Dendritic cell treated with granulocyte-macrophage colony-stimulating factor and Interleukin-4, amounts not matched to agents 40 ng/mL and 50 ng/mL, for 4 days (primary cell): ENCODE measurements at regions not wholly inside any gene's neighbourhood (a gene's known extent, or its start where the extent isn't known, plus 50 kb on each side); places are given as distances from the start of the nearest gene placed in this dataset.
"Not testable (repeated sequence)": the region's sequence is repeated elsewhere in the genome, so short reads cannot be mapped to it uniquely, and the experiment has no call there.

Experiments used
- H3K27ac Mint-ChIP-seq: one replicate; pipeline ENCODE4 v1.8.0; 2022; ENCODE audit warnings: mild to moderate bottlenecking, mixed read lengths
- H3K27me3 Mint-ChIP-seq: one replicate; pipeline ENCODE4 v1.8.0; 2022; ENCODE audit warnings: mild to moderate bottlenecking, mixed read lengths
- H3K36me3 Mint-ChIP-seq: one replicate; pipeline ENCODE4 v1.8.0; 2022; ENCODE audit warnings: low read depth, mixed read lengths
- H3K4me1 Mint-ChIP-seq: one replicate; pipeline ENCODE4 v1.8.0; 2022; ENCODE audit warnings: low read depth, mixed read lengths
- H3K4me3 Mint-ChIP-seq: one replicate; pipeline ENCODE4 v1.8.0; 2022; ENCODE audit warnings: mild to moderate bottlenecking, moderate library complexity, mixed read lengths
- H3K9me3 Mint-ChIP-seq: one replicate; pipeline ENCODE4 v1.8.0; 2022; ENCODE audit warnings: mixed read lengths
- intact Hi-C: fragments of 100-400 bp; cut with micrococcal nuclease; formaldehyde crosslinking; loops from one replicate; pipeline ENCODE4 v1.15.0; 2022

DNA sequence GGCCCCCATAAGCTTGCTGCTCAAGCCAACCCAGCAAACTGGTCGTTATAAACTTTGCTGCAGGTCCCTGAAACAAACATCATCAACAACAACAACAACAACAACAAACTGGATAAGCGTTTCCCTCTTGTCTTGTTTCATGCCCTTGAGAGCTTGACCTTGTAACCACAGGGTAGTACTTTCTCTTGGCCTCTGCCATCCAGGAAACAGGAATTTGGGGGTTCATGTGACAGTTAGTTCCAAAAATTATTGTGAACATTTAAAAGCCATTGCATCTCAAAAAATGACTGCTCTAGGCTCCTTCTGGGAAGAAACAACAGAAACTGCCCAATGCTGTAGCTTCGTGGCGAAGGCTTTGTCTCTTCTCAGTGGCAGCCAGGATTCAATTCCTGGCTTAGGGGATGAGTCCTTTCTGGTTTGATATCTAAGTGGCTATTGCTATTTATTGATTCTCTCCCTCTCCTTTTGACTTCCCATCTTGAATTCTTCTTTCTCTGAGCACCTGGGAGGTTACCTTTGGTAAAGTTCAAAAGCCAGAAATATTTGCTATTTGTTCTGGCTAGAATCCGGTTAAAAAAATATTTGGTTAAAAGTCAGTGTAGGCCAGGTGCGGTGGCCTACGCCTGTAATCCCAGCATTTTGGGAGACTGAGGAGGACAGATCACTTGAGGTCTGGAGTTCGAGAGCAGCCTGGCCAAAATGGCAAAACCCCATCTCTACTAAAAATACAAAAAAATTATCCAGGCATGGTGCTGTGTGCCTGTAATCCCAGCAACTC is 52.0 kb upstream of the CPM start:
- peaks cover 16% of the 10 kb centered on the region for H3K9me3 Mint-ChIP-seq
- H3K27me3 Mint-ChIP-seq: no peaks in the 10 kb centered on the region
- no peak overlapping the region for H3K4me3 Mint-ChIP-seq
- intact Hi-C loops: no loop called here
- H3K4me1 Mint-ChIP-seq: no peaks in the 10 kb centered on the region
- no peaks in the 10 kb centered on the region for H3K36me3 Mint-ChIP-seq
- no peak overlapping the region for H3K27ac Mint-ChIP-seq

GRCh38 chr12:68997526-68997925 is 64.6 kb upstream of the CPM start:
- peak overlapping the region; percentile 75 for H3K27ac Mint-ChIP-seq
- H3K9me3 Mint-ChIP-seq: peaks cover 21% of the 10 kb centered on the region
- H3K27me3 Mint-ChIP-seq, H3K36me3 Mint-ChIP-seq, H3K4me3 Mint-ChIP-seq, intact Hi-C loops: not testable (repeated sequence)
- H3K4me1 Mint-ChIP-seq: peaks cover 15% of the 10 kb centered on the region

DNA sequence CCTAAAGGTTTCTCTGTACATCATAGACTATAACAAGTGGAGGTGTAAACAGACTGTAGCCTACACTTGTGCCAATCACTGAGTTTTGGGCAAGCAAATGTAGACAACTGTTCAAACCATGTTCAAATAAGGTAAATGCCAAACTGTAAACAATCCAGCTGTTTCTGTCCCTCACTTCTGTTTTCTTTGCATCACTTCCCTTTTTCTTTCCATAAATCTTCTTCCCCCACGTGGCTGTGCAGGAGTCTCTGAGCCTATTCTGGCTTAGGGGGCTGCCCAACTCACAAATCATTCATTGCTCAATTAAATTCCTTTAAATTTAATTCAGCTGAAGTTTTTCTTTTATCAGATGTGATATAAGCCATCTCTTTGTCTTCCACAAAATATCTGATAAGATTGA is 65.1 kb upstream of the CPM start:
- Mint-ChIP-seq H3K36me3 (peaks cover 6% of the 10 kb centered on the region), H3K27me3 (no peaks in the 10 kb centered on the region), H3K4me3 (no peak overlapping the region), H3K4me1 (peaks cover 15% of the 10 kb centered on the region), H3K27ac (peak overlapping the region; percentile 75), H3K9me3 (peaks cover 21% of the 10 kb centered on the region)
- intact Hi-C loops: no loop called here

DNA sequence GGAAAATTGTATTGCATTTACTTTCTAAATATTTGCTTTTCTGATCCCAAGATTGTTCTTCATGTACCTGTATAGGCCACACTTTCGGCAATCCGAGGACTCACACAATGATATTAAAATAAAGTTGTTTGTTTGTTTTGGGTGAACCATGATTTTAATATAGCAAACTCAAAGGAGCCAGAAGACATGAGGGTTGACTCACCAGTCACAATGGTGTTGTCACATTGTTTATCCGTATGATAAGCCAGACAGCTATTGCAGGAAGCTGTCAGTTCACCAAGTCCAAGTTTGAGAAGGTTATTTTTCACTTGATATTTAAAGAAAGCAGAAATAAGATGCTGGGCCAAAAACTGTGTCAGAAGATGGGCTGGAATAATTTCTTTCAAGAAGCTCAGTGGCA is 67.1 kb upstream of the CPM start:
- intact Hi-C loops: no loop called here
- Mint-ChIP-seq H3K9me3 (peaks cover 21% of the 10 kb centered on the region), H3K4me3 (no peak overlapping the region), H3K36me3 (peaks cover 6% of the 10 kb centered on the region), H3K27me3 (no peaks in the 10 kb centered on the region), H3K4me1 (peaks cover 15% of the 10 kb centered on the region), H3K27ac (no peak overlapping the region)

GRCh38 chr12:69000540-69001243 is 67.7 kb upstream of the CPM start:
- Mint-ChIP-seq H3K4me3 (no peak overlapping the region), H3K9me3 (peaks cover 21% of the 10 kb centered on the region), H3K4me1 (peaks cover 22% of the 10 kb centered on the region), H3K27ac (no peak overlapping the region), H3K27me3 (no peaks in the 10 kb centered on the region), H3K36me3 (peaks cover 6% of the 10 kb centered on the region)
- intact Hi-C loops: no loop called here

GRCh38 chr12:69001251-69001650 is 68.3 kb upstream of the CPM start:
- Mint-ChIP-seq H3K4me3 (no peak overlapping the region), H3K9me3 (peaks cover 21% of the 10 kb centered on the region), H3K27ac (no peak overlapping the region), H3K4me1 (peaks cover 27% of the 10 kb centered on the region), H3K36me3 (peaks cover 6% of the 10 kb centered on the region), H3K27me3 (no peaks in the 10 kb centered on the region)
- intact Hi-C loops: no loop called here

- Mint-ChIP-seq H3K4me3 (no peak overlapping the region), H3K27me3 (no peaks in the 10 kb centered on the region), H3K9me3 (peaks cover 12% of the 10 kb centered on the region), H3K36me3 (no peaks in the 10 kb centered on the region), H3K4me1 (peaks cover 32% of the 10 kb centered on the region), H3K27ac (no peak overlapping the region)
- intact Hi-C loops: no loop called here
Observed at GRCh38 chr12:69002969-69003368, 70.0 kb upstream of the CPM start.

DNA sequence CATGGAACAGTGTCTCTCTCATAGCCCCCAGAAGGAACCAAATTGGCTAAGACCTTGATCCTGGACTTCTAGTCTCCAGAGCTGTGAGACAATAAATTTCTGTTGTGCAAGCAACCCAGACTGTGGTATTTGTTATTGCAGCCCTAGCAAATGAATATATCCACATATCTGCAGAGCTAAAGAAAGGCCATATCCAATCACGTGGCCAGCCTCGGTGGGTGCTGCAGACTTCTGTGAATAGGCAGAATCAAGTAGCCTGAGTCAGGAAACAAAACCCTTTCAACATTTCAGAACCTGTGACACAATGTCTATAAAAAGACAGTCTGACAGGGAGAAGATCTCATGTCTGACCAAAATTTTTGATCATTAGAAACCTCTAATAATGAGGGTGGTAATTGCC is 71.0 kb upstream of the CPM start:
- intact Hi-C loops: no loop called here
- H3K27ac Mint-ChIP-seq: no peak overlapping the region
- H3K9me3 Mint-ChIP-seq: peaks cover 12% of the 10 kb centered on the region
- H3K36me3 Mint-ChIP-seq: no peaks in the 10 kb centered on the region
- H3K4me1 Mint-ChIP-seq: peaks cover 36% of the 10 kb centered on the region
- H3K27me3 Mint-ChIP-seq: no peaks in the 10 kb centered on the region
- H3K4me3 Mint-ChIP-seq: no peak overlapping the region

- H3K27me3 Mint-ChIP-seq: no peaks in the 10 kb centered on the region
- intact Hi-C loops: loop anchor here (2.0 to 5.0 kb wide), 3 partner anchors 35 to 74 kb away; partner anchors contain the start of gene CPM
- H3K36me3 Mint-ChIP-seq: no peaks in the 10 kb centered on the region
- H3K4me3 Mint-ChIP-seq: peak overlapping the region; percentile 64
- no peaks in the 10 kb centered on the region for H3K9me3 Mint-ChIP-seq
- peak overlapping the region; percentile 93 for H3K27ac Mint-ChIP-seq
- peaks cover 48% of the 10 kb centered on the region for H3K4me1 Mint-ChIP-seq
Observed at GRCh38 chr12:69007101-69007854, 74.3 kb upstream of the CPM start.

- H3K4me3 Mint-ChIP-seq: peak overlapping the region; percentile 64
- intact Hi-C loops: loop anchor here (2.0 to 5.0 kb wide), 3 partner anchors 34 to 75 kb away; partner anchors contain the start of gene CPM
- no peaks in the 10 kb centered on the region for H3K9me3 Mint-ChIP-seq
- H3K27me3 Mint-ChIP-seq: no peaks in the 10 kb centered on the region
- peaks cover 48% of the 10 kb centered on the region for H3K4me1 Mint-ChIP-seq
- no peaks in the 10 kb centered on the region for H3K36me3 Mint-ChIP-seq
- H3K27ac Mint-ChIP-seq: peak overlapping the region; percentile 93
Observed at GRCh38 chr12:69007855-69008351, 74.9 kb upstream of the CPM start.

DNA sequence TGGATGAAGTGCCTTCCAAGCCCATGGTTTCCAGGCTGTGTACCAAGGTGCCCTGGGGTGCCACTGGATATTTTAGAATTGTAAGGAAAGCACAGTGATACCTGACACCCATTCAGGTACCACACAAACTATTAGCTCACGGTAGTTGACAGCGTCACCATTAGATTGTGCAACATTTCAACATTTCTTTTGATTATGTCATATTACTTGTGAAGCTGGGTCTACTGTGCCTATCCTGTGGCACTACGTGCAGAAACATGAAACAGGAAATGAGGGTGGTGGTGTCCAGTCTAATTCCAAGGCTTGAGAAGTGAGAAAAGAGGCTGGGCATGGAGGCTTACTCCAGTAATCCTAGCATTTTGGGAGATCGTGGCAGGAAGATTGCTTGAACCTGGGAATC is 75.5 kb upstream of the CPM start:
- no peaks in the 10 kb centered on the region for H3K36me3 Mint-ChIP-seq
- no peaks in the 10 kb centered on the region for H3K9me3 Mint-ChIP-seq
- H3K4me1 Mint-ChIP-seq: peaks cover 48% of the 10 kb centered on the region
- intact Hi-C loops: loop anchor here (5.0 kb wide), 1 partner anchor 34 kb away; no protein-coding TSS in a partner anchor
- H3K4me3 Mint-ChIP-seq: no peak overlapping the region
- no peaks in the 10 kb centered on the region for H3K27me3 Mint-ChIP-seq
- peak overlapping the region; percentile 93 for H3K27ac Mint-ChIP-seq

DNA sequence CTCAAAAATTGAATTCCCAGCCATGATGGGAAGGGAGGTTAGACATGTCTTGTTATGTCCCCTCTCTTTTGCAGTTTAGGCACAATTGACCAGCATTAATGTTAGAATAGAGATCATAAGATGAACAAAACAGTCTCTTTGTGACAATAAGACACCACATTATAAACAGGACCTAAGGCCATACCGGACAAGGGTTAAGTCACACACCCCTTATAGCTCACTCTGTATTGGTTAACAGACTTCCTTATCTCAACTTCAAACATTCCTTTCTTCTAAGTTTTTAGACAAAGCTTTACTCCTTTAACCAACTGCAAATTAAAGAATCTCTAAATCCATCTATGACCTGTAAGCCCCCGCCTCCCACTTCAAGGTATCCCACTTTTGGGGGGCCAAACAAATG is 81.1 kb upstream of the CPM start:
- H3K27ac Mint-ChIP-seq: no peak overlapping the region
- no peaks in the 10 kb centered on the region for H3K36me3 Mint-ChIP-seq
- peaks cover 11% of the 10 kb centered on the region for H3K4me1 Mint-ChIP-seq
- H3K9me3 Mint-ChIP-seq: no peaks in the 10 kb centered on the region
- no peak overlapping the region for H3K4me3 Mint-ChIP-seq
- intact Hi-C loops: no loop called here
- peaks cover 2% of the 10 kb centered on the region for H3K27me3 Mint-ChIP-seq

DNA sequence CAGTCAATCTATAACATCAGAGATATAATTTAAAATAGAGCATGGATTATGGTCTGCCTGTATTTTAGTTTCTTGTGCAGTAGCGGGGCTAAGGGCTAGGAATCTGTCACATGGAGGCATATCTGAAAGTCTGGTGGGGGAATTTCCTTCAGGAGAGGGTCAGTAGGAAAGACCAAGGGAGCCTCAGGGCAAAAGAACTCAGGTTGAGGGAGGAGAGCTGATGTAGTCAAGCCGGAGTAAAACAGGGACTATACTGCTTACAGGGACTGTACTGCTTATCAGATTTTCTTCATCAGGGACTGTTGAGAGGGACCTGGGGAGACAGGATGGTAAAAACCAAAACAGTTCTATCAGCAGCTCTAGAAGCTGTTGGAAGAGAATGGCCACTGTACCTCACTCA is 82.0 kb upstream of the CPM start:
- no peak overlapping the region for H3K27ac Mint-ChIP-seq
- peaks cover 2% of the 10 kb centered on the region for H3K27me3 Mint-ChIP-seq
- H3K4me1 Mint-ChIP-seq: peaks cover under 1% of the 10 kb centered on the region
- no peak overlapping the region for H3K4me3 Mint-ChIP-seq
- H3K36me3 Mint-ChIP-seq: no peaks in the 10 kb centered on the region
- H3K9me3 Mint-ChIP-seq: no peaks in the 10 kb centered on the region
- intact Hi-C loops: no loop called here

GRCh38 chr12:69015831-69016230 is 82.9 kb upstream of the CPM start:
- Mint-ChIP-seq H3K36me3 (no peaks in the 10 kb centered on the region), H3K27me3 (peaks cover 2% of the 10 kb centered on the region), H3K4me3 (no peak overlapping the region), H3K4me1 (no peaks in the 10 kb centered on the region), H3K27ac (no peak overlapping the region), H3K9me3 (no peaks in the 10 kb centered on the region)
- intact Hi-C loops: no loop called here
